Gastroesophageal sphincter (tissue), 4 donors: ENCODE measurements at regions not wholly inside any gene's neighbourhood (a gene's known extent, or its start where the extent isn't known, plus 50 kb on each side); places are given as distances from the start of the nearest gene placed in this dataset.

Experiments used
- ATAC-seq: fragments of 150-250 bp; one replicate; pipeline ENCODE4 v1.9.1; 2016; ENCODE audit warnings: mild to moderate bottlenecking, moderate library complexity
- H3K27ac ChIP-seq, 4 donors: fragments of 200-600 bp; sonication (generic) in 3 of 4; 1 replicate in 3 of 4; 2 replicates in 1 of 4; pipeline ENCODE4 v1.5.1; 2016 to 2019
- H3K27me3 ChIP-seq: fragments of 200-600 bp; sonication (generic); one replicate; pipeline ENCODE4 v1.5.1; 2019
- H3K36me3 ChIP-seq, 2 donors: fragments of 200-600 bp; sonication (generic); one replicate each; pipeline ENCODE4 v1.5.1; 2019; ENCODE audit warnings: control low read depth in 1 of 2
- H3K4me1 ChIP-seq, 3 donors: fragments of 200-600 bp; sonication (generic); 1 replicate in 2 of 3; 2 replicates in 1 of 3; pipeline ENCODE4 v1.5.1; 2016 to 2019; ENCODE audit warnings: control low read depth in 2 of 3
- H3K4me3 ChIP-seq, 2 donors: fragments of 200-600 bp; sonication (generic); one replicate each; pipeline ENCODE4 v1.5.1; 2019; ENCODE audit warnings: mild to moderate bottlenecking in 1 of 2, moderate library complexity in 1 of 2
- H3K9me3 ChIP-seq, 3 donors: fragments of 200-600 bp; sonication (generic); one replicate each; pipeline ENCODE4 v1.5.1; 2017 to 2019; ENCODE audit warnings: control low read depth in 2 of 3
- EP300 ChIP-seq: sonication (generic); formaldehyde crosslinking; IDR thresholded peaks from one replicate; pipeline ENCODE4 v1.6.1; 2017; ENCODE audit warnings: antibody characterized with exemption, mild to moderate bottlenecking
- POLR2A ChIP-seq, 2 donors: fragments of 450-650 bp; IDR thresholded peaks; one replicate each; pipeline ENCODE4 v1.6.1; 2017; ENCODE audit warnings: antibody characterized with exemption in 2 of 2, mild to moderate bottlenecking in 2 of 2, moderate library complexity in 1 of 2
- POLR2AphosphoS5 ChIP-seq: sonication (generic); formaldehyde crosslinking; IDR thresholded peaks from one replicate; pipeline ENCODE4 v1.6.1; 2017; ENCODE audit warnings: antibody characterized with exemption
- WGBS, 2 donors: methylation state at CpG; one replicate each; pipeline ENCODE4 v1.1.5; 2018; ENCODE audit warnings: low coverage in 1 of 2; 5-methylcytosine and 5-hydroxymethylcytosine counted together
- TF ChIP-seq, protein P1 (sequence below), 4 experiments: fragments of 200-600 bp in 2 of 4; fragments of 450-650 bp in 2 of 4; sonication (generic) in 1 of 4; IDR thresholded peaks; one replicate each; pipeline ENCODE4 v1.5.1; 2017 to 2019; ENCODE audit warnings: antibody characterized with exemption in 4 of 4, mild to moderate bottlenecking in 2 of 4, moderate library complexity in 2 of 4

- H3K27ac ChIP-seq = no peak overlapping the region
- ATAC-seq = no peak
- no peaks in the 10 kb centered on the region for H3K36me3 ChIP-seq
- H3K27me3 ChIP-seq = no peaks in the 10 kb centered on the region
- 67 to 88% methylated on average over 2 of the region's 2 CpGs for WGBS, 2 donors
- TF ChIP-seq, protein P1, sequence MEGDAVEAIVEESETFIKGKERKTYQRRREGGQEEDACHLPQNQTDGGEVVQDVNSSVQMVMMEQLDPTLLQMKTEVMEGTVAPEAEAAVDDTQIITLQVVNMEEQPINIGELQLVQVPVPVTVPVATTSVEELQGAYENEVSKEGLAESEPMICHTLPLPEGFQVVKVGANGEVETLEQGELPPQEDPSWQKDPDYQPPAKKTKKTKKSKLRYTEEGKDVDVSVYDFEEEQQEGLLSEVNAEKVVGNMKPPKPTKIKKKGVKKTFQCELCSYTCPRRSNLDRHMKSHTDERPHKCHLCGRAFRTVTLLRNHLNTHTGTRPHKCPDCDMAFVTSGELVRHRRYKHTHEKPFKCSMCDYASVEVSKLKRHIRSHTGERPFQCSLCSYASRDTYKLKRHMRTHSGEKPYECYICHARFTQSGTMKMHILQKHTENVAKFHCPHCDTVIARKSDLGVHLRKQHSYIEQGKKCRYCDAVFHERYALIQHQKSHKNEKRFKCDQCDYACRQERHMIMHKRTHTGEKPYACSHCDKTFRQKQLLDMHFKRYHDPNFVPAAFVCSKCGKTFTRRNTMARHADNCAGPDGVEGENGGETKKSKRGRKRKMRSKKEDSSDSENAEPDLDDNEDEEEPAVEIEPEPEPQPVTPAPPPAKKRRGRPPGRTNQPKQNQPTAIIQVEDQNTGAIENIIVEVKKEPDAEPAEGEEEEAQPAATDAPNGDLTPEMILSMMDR (IDR thresholded peaks at IDR 0.05) = no peak
- TF ChIP-seq EP300 (no peak), POLR2AphosphoS5 (no peak), POLR2A (IDR thresholded peaks at IDR 0.05) (no peak)
- H3K9me3 ChIP-seq = no peaks in the 10 kb centered on the region
- H3K4me3 ChIP-seq = no peak overlapping the region
- H3K4me1 ChIP-seq = no peaks in the 10 kb centered on the region
These were observed 52.5 kb upstream of the SHISA3 start for GRCh38 chr4:42344749-42345148.

GRCh38 chr4:42345962-42346544, 51.2 kb upstream of the SHISA3 start:
- no peaks in the 10 kb centered on the region for H3K4me1 ChIP-seq

DNA sequence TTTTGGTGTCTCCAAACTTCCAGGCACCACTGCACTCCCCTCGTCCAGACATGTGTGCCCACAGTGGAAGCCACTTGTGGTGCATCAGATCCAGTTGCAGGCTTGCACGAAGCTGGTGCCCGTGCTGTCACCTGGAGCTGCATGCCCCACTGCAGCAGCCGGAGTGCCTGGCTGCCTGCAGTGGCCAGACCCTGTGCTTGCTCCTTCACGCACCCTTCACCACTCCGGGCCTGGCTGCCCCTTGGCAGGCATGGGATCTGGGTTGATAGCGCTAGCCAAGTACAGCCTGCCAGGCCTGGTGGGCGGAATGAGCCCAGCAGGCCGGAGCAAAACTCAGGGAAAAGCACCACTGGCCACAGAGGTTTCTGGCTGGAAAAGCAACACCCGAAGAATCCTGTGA, 50.2 kb upstream of the SHISA3 start:
- TF ChIP-seq POLR2AphosphoS5 = no peak
- TF ChIP-seq EP300 = no peak
- TF ChIP-seq POLR2A (IDR thresholded peaks at IDR 0.05) = no peak
- TF ChIP-seq, protein P1 (IDR thresholded peaks at IDR 0.05) = no peak
- no peaks in the 10 kb centered on the region for H3K27me3 ChIP-seq
- no peaks in the 10 kb centered on the region for H3K4me1 ChIP-seq
- 83 to 100% methylated on average over 1 to 3 of the region's 10 CpGs for WGBS, 2 donors
- no peak for ATAC-seq
- H3K9me3 ChIP-seq = no peaks in the 10 kb centered on the region
- no peaks in the 10 kb centered on the region for H3K36me3 ChIP-seq
- H3K27ac ChIP-seq = no peak overlapping the region
- no peak overlapping the region for H3K4me3 ChIP-seq

More at GRCh38 chr4:42345962-42346544, 51.2 kb upstream of the SHISA3 start:
- Histone ChIP-seq H3K36me3 (no peaks in the 10 kb centered on the region), H3K27me3 (no peaks in the 10 kb centered on the region), H3K27ac (no peak overlapping the region), H3K4me3 (no peak overlapping the region), H3K9me3 (no peaks in the 10 kb centered on the region)
- TF ChIP-seq POLR2AphosphoS5 (no peak), EP300 (no peak), POLR2A (IDR thresholded peaks at IDR 0.05) (no peak)
- TF ChIP-seq, protein P1 (IDR thresholded peaks at IDR 0.05) = no peak
- no peak for ATAC-seq
- WGBS, 2 donors = 98% methylated on average over 12 of the region's 29 CpGs; no CpG with 5 or more reads in 1 of the 2 donors
